ENCODE measurements at regions not wholly inside any gene's neighbourhood (a gene's known extent, or its start where the extent isn't known, plus 50 kb on each side); places are given as distances from the start of the nearest gene placed in this dataset.

DNA sequence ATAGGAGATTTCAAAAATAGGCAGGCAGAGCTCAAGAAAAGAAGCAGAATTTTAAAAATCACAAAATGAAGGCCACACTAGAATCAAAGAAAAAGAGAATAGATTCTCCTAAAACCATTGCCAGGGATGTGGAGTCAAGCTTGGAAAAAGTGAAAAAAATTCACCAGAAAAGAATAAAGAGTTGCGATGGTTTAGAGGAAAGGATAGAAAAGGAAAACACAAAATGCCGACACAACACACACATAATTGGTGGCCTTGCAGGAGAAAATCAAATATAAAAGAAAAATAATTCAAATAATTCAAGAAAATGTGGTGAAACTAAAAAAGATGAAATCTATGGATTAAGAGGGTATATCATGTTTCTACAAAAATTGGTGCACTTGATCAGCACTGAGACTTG is 181.6 kb upstream of the C14orf180 start:
- H3K9ac ChIP-seq (ENCODE audit: low read depth in 1 of 2, low read length in 2 of 2), result no peak overlapping the region
- H3K9me3 ChIP-seq (ENCODE audit: control insufficient read depth in 4 of 4, low read length in 3 of 4), result peaks cover 4 to 15% (median 5%) of the 10 kb centered on the region in 4 donors
- H3K4me1 ChIP-seq (ENCODE audit: control insufficient read depth in 4 of 4, insufficient read depth in 4 of 4, low read length in 3 of 4), result no peaks in the 10 kb centered on the region
- WGBS, result 99% methylated on average over 2 of the region's 2 CpGs
- no peak for TF ChIP-seq JUND (IDR thresholded peaks at IDR 0.05)
- TF ChIP-seq, protein P1, sequence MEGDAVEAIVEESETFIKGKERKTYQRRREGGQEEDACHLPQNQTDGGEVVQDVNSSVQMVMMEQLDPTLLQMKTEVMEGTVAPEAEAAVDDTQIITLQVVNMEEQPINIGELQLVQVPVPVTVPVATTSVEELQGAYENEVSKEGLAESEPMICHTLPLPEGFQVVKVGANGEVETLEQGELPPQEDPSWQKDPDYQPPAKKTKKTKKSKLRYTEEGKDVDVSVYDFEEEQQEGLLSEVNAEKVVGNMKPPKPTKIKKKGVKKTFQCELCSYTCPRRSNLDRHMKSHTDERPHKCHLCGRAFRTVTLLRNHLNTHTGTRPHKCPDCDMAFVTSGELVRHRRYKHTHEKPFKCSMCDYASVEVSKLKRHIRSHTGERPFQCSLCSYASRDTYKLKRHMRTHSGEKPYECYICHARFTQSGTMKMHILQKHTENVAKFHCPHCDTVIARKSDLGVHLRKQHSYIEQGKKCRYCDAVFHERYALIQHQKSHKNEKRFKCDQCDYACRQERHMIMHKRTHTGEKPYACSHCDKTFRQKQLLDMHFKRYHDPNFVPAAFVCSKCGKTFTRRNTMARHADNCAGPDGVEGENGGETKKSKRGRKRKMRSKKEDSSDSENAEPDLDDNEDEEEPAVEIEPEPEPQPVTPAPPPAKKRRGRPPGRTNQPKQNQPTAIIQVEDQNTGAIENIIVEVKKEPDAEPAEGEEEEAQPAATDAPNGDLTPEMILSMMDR (IDR thresholded peaks at IDR 0.05; ENCODE audit: low read depth, low read length, missing input control), result no peak
- TF ChIP-seq, protein P2, sequence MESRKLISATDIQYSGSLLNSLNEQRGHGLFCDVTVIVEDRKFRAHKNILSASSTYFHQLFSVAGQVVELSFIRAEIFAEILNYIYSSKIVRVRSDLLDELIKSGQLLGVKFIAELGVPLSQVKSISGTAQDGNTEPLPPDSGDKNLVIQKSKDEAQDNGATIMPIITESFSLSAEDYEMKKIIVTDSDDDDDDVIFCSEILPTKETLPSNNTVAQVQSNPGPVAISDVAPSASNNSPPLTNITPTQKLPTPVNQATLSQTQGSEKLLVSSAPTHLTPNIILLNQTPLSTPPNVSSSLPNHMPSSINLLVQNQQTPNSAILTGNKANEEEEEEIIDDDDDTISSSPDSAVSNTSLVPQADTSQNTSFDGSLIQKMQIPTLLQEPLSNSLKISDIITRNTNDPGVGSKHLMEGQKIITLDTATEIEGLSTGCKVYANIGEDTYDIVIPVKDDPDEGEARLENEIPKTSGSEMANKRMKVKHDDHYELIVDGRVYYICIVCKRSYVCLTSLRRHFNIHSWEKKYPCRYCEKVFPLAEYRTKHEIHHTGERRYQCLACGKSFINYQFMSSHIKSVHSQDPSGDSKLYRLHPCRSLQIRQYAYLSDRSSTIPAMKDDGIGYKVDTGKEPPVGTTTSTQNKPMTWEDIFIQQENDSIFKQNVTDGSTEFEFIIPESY (IDR thresholded peaks at IDR 0.05), result no peak
- TF ChIP-seq SP1 (IDR thresholded peaks at IDR 0.05), result no peak
- no peak for TF ChIP-seq YY1 (IDR thresholded peaks at IDR 0.05)
- TF ChIP-seq GABPA (IDR thresholded peaks at IDR 0.05 in 1 of 2, conservative IDR thresholded peaks at IDR 0.05 in 1 of 2), result no peak
- TF ChIP-seq RXRA (IDR thresholded peaks at IDR 0.05), result no peak
- no peak for TF ChIP-seq RAD21 (IDR thresholded peaks at IDR 0.05)
- TF ChIP-seq, protein P3, sequence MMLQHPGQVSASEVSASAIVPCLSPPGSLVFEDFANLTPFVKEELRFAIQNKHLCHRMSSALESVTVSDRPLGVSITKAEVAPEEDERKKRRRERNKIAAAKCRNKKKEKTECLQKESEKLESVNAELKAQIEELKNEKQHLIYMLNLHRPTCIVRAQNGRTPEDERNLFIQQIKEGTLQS (IDR thresholded peaks at IDR 0.05), result no peak
- no peak for TF ChIP-seq HNF4G (IDR thresholded peaks at IDR 0.05)
- TF ChIP-seq, protein P4, sequence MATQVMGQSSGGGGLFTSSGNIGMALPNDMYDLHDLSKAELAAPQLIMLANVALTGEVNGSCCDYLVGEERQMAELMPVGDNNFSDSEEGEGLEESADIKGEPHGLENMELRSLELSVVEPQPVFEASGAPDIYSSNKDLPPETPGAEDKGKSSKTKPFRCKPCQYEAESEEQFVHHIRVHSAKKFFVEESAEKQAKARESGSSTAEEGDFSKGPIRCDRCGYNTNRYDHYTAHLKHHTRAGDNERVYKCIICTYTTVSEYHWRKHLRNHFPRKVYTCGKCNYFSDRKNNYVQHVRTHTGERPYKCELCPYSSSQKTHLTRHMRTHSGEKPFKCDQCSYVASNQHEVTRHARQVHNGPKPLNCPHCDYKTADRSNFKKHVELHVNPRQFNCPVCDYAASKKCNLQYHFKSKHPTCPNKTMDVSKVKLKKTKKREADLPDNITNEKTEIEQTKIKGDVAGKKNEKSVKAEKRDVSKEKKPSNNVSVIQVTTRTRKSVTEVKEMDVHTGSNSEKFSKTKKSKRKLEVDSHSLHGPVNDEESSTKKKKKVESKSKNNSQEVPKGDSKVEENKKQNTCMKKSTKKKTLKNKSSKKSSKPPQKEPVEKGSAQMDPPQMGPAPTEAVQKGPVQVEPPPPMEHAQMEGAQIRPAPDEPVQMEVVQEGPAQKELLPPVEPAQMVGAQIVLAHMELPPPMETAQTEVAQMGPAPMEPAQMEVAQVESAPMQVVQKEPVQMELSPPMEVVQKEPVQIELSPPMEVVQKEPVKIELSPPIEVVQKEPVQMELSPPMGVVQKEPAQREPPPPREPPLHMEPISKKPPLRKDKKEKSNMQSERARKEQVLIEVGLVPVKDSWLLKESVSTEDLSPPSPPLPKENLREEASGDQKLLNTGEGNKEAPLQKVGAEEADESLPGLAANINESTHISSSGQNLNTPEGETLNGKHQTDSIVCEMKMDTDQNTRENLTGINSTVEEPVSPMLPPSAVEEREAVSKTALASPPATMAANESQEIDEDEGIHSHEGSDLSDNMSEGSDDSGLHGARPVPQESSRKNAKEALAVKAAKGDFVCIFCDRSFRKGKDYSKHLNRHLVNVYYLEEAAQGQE (IDR thresholded peaks at IDR 0.05), result no peak
- no peak for TF ChIP-seq TAF1 (conservative IDR thresholded peaks at IDR 0.05)
- TF ChIP-seq, protein P5, sequence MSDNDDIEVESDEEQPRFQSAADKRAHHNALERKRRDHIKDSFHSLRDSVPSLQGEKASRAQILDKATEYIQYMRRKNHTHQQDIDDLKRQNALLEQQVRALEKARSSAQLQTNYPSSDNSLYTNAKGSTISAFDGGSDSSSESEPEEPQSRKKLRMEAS (IDR thresholded peaks at IDR 0.05), result no peak
- TF ChIP-seq FOXA1 (IDR thresholded peaks at IDR 0.05), result no peak
- TF ChIP-seq EGR1 (IDR thresholded peaks at IDR 0.05; ENCODE audit: low read depth in 2 of 2), result no peak
- no peak for TF ChIP-seq FOXA2 (IDR thresholded peaks at IDR 0.05)
- H3K27ac ChIP-seq (ENCODE audit: low read depth in 1 of 2, low read length in 2 of 2), result no peak overlapping the region
- no peak overlapping the region for H3K4me3 ChIP-seq (ENCODE audit: low read depth in 1 of 3, low read length in 3 of 3)
- no peaks in the 10 kb centered on the region for H3K36me3 ChIP-seq (ENCODE audit: control insufficient read depth in 4 of 4, insufficient read depth in 3 of 4, low read depth in 1 of 4, low read length in 3 of 4)
- H3K27me3 ChIP-seq (ENCODE audit: control insufficient read depth in 4 of 4, insufficient read depth in 4 of 4, low read length in 3 of 4), result peaks cover 0 to 2% (median 0%) of the 10 kb centered on the region in 4 donors
- no peak for DNase-seq (ENCODE audit: low spot score)

DNA sequence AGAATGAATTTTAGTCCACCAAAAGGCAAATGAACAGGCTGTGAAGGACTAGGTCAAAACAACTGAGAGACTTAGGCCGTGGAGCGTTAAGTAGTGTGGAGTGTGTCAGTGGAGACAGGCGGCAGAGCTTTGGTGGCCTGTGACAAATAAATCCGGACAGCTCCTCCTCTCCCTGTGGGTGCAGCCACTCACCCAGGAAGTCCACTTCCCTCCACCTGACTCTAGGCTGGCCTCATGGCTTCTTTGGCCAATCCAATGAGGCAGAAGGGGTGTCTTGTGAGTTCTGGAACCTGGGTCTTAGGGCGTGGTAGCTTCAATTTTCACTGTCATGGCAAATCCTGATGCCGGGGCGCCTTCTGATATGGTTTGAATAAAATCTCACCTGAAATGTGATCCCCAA is 180.9 kb upstream of the C14orf180 start:
- Histone ChIP-seq H3K9me3 (ENCODE audit: control insufficient read depth in 4 of 4, low read length in 3 of 4) (peaks cover 4 to 15% (median 5%) of the 10 kb centered on the region in 4 donors), H3K4me1 (ENCODE audit: control insufficient read depth in 4 of 4, insufficient read depth in 4 of 4, low read length in 3 of 4) (no peaks in the 10 kb centered on the region), H3K36me3 (ENCODE audit: control insufficient read depth in 4 of 4, insufficient read depth in 3 of 4, low read depth in 1 of 4, low read length in 3 of 4) (no peaks in the 10 kb centered on the region), H3K9ac (ENCODE audit: low read depth in 1 of 2, low read length in 2 of 2) (no peak overlapping the region), H3K27ac (ENCODE audit: low read depth in 1 of 2, low read length in 2 of 2) (no peak overlapping the region), H3K4me3 (ENCODE audit: low read depth in 1 of 3, low read length in 3 of 3) (no peak overlapping the region), H3K27me3 (ENCODE audit: control insufficient read depth in 4 of 4, insufficient read depth in 4 of 4, low read length in 3 of 4) (peaks cover 0 to 3% (median 1%) of the 10 kb centered on the region in 4 donors)
- TF ChIP-seq JUND (IDR thresholded peaks at IDR 0.05) (no peak), RAD21 (IDR thresholded peaks at IDR 0.05) (no peak), GABPA (IDR thresholded peaks at IDR 0.05 in 1 of 2, conservative IDR thresholded peaks at IDR 0.05 in 1 of 2) (no peak), TAF1 (conservative IDR thresholded peaks at IDR 0.05) (no peak), SP1 (IDR thresholded peaks at IDR 0.05) (no peak)
- TF ChIP-seq, protein P1 (IDR thresholded peaks at IDR 0.05; ENCODE audit: low read depth, low read length, missing input control), result no peak
- TF ChIP-seq, protein P2 (IDR thresholded peaks at IDR 0.05), result no peak
- TF ChIP-seq, protein P3 (IDR thresholded peaks at IDR 0.05), result no peak
- peak; percentile 13 for DNase-seq (ENCODE audit: low spot score)
- 89% methylated on average over 7 of the region's 7 CpGs for WGBS
